Fibroblast of villous mesenchyme (primary cell): ENCODE measurements at regions not wholly inside any gene's neighbourhood (a gene's known extent, or its start where the extent isn't known, plus 50 kb on each side); places are given as distances from the start of the nearest gene placed in this dataset.

Source experiments
- DNase-seq: peaks from one replicate; pipeline ENCODE4 v3.0.0-alpha.2; 2010; ENCODE audit warnings: low read depth
- H3K4me3 ChIP-seq: 2 replicates; pipeline ENCODE4 v1.5.1; 2011; ENCODE audit warnings: low read depth, mild to moderate bottlenecking, low read length
- CTCF ChIP-seq: IDR thresholded peaks from 2 replicates; pipeline ENCODE4 v1.5.1; 2012; ENCODE audit warnings: low read depth, mild to moderate bottlenecking, low read length; ENCODE audit not compliant: insufficient read depth

DNA sequence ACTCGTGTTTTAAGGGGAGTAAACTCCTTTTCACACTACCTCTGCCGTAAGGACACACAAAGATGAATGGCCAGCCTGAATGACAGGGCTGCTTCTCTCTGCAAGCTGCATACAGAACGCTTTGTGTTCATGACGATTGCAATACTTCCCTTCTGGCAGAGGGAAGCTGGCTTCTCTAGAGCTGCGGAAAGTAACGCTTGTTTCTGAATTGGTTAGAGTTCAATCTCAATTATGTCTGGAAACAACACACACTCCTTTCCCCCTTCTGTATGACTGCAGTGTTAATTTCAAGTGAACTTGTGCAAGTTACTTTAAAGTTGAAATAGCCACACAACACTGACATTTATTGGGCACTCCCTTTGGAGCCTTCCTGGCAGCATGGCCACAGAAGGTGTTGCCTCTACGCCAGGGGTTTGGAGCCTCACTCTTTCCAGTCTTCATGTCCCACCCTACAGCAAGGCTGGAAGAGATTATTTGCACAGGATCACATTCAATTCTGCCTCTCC is 242.6 kb downstream of the NDFIP2 start:
- H3K4me3 ChIP-seq, result no peak overlapping the region
- no peak for DNase-seq
- no peak for TF ChIP-seq CTCF

DNA sequence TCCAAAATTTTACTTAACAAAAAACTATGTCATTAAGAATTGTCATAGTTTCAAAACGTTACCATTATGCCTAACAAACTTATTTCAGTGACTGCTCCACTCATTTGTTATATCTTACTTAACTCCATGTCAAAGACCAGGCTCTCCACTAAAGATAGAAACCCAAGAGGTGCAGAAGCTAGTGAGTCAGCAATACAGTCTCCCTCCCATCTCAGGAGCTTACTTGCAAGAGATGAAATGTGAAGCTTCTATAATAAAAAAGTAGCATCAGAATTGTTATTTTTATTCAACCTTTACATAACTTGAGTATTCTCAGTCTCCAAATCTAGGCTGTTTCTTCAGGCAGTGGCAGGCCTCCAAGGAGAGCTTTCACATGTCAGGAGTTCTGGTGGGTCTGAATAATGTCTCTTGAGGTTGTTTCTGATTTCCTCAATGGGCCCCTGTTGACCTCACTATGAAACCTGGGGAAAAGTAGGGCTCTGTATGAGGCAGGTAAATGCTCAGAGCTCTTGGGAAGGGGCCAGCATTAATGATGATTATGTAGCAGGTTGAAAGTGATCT is 242.0 kb downstream of the NDFIP2 start:
- H3K4me3 ChIP-seq, result no peak overlapping the region
- peak; percentile 1 for DNase-seq
- TF ChIP-seq CTCF, result no peak

- TF ChIP-seq CTCF, result no peak
- no peak for DNase-seq
- no peak overlapping the region for H3K4me3 ChIP-seq
Measured at GRCh38 chr13:79716191-79716590, 235.2 kb downstream of the NDFIP2 start.

- no peak overlapping the region for H3K4me3 ChIP-seq
- peak; percentile 8 for DNase-seq
- TF ChIP-seq CTCF, result no peak
Measured at GRCh38 chr13:79711631-79712030, 230.7 kb downstream of the NDFIP2 start.

DNA sequence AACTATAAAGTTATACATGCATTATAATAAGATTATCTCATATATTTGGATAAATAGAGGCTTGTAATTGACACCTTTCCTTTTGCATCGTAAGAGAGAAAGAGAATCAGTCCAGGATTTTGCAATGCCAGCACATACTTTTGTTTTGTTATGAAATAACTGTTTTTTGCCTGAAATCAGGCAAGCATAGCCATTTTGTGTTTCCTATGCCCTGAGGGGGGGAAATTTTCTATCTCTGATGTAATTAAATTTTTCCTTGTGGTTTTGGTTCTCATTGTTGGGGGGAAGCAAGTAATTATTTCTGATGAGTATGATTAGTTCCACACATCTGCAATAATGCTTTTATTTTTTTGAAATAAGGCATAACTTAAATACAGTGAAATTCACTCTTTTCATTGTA is 229.4 kb downstream of the NDFIP2 start:
- H3K4me3 ChIP-seq, result no peak overlapping the region
- no peak for TF ChIP-seq CTCF
- DNase-seq, result peak; percentile 49

DNA sequence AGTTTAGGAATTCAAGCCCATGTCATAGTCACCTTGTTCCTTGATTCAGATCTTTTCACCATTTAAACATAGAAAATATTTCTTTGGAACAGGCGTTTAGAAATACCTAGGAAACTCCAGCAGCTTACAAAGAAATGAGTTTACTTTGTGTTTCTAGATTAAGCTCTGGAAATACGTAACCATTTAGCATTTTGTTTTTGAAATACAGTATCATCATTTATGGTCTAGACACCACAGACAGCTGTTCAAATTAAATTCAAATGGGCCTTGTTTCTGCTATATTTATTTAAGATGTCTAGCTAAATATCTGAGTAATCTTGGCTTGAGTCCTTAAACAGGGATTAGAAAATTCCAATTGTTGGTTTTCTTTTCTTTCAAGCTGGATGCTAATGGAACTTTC is 228.5 kb downstream of the NDFIP2 start:
- TF ChIP-seq CTCF, result no peak
- DNase-seq, result peak; percentile 41

DNA sequence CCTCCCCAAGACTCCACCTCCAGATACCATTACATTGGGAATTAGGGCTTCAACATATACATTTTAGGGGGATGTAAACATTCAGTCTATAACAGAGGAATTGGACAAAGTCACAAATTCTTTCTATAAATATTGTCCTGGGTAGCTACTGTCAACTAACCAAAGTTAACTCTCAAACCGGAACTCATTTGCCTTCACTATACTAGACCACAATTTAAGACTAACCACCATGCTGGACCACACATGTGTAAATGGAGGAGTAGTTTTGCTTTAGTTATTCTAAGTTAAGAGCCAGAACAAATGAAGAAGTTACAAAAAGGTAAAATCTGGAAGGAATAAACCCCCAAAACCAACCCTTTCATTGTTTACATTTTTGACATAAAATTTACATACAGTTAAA is 222.8 kb downstream of the NDFIP2 start:
- H3K4me3 ChIP-seq, result no peak overlapping the region
- no peak for TF ChIP-seq CTCF
- no peak for DNase-seq

More for the DNA sequence above, 228.5 kb downstream of the NDFIP2 start:
- no peak overlapping the region for H3K4me3 ChIP-seq
